ENCODE measurements at regions not wholly inside any gene's neighbourhood (a gene's known extent, or its start where the extent isn't known, plus 50 kb on each side); places are given as distances from the start of the nearest gene placed in this dataset.

DNA sequence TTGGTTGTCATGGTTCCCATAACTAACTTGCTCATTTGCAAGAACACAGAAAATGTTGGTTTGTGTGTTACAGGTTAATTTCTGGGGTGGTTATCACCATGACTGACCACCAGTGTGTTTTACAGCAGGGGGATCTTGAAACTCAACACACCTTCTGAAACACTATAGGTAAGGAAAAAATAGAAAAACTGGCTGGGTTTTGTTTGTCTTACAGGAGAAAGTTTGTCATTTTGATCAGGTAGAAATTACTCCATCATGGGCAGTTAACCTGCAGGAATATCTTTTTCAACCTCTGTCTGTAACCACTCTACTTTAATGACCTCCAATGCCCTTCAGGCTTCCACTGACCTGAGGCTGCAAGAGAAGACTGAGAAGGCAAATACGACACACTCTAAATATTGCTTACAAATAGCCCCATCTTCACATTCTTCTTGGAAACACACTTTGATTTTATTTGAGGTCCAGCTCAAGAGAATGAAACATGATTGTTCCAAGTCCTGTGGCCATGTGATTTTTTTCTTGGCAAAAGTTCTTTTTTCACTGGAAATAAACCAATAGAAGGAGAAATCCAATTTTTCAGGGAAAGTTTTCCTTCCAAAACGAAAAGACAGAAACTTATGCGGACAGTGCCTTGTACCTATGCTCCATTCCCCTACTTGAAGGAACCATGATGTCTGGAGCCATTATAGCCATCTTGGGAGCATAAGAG, 428.7 kb upstream of the SALL1 start:
- no peak for DNase-seq (ENCODE audit: low spot score)

GRCh38 chr16:51577621-51578303, 426.7 kb upstream of the SALL1 start:
- no peak for DNase-seq (ENCODE audit: low spot score)

GRCh38 chr16:51576498-51577195, 425.6 kb upstream of the SALL1 start:
- no peak for DNase-seq (ENCODE audit: low spot score)

DNA sequence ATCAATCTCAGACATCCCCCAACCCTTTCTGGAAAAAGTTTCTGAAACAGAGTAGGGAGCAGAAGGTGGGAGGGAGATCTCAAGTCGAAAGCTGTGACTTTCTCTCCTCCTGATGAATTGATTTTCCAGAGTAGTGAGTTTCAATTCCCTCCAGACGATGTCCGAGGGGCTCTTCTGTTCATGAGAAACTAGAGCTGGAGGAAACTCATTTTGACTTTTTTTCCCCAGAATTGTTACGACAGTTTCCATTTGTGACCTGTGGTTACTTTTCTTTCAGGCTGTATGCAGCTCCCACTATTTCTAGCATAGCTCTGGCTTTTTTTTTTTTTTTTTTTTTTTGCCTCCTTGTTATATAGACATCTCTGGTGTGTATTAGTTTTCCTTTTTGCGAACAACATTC, 422.1 kb upstream of the SALL1 start:
- no peak for DNase-seq (ENCODE audit: low spot score)

- DNase-seq (ENCODE audit: low spot score): no peak
These were observed 418.3 kb upstream of the SALL1 start for GRCh38 chr16:51569203-51569931.

GRCh38 chr16:51567911-51568310, 416.8 kb upstream of the SALL1 start:
- no peak for DNase-seq (ENCODE audit: low spot score)

DNA sequence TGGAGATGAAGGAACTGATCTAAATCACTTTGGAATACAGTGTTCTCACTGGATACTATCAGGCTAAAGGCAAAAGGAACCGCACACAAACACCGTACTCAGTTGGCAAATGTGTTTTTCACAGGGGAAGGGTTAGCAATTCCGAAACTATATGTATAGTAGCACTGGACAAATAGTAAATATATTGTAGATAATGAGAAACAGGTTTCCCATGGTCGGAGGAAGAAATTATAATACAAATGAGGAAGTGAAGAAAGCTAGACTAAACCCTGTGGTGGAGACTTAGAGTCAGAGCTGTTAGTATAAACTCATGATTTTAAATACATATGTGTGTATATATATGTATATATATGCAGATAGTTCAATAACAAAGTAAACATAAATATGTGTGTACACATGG, 414.1 kb upstream of the SALL1 start:
- no peak for DNase-seq (ENCODE audit: low spot score)

DNA sequence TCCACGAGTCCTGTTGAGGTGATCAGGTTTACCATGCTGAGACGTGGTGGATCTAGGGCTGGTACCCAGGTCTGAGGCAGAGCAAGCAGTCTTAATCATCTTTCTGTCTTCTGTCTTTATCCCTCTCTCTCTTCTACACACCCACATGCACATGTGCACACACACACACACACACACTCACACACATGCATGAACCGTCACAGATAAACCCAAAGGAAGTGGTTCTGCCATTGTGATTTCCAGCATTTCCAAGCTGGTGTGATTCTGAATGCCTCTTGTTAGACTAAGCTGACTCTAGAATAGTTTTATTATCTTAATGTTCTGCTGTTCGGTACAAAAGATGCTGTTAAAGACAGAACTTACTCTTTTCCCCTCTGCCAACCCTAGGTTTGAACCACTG, 411.8 kb upstream of the SALL1 start:
- DNase-seq (ENCODE audit: low spot score): no peak

- DNase-seq (ENCODE audit: low spot score): no peak
These were observed 408.8 kb upstream of the SALL1 start for GRCh38 chr16:51559901-51560300.

GRCh38 chr16:51557670-51558069, 406.6 kb upstream of the SALL1 start:
- DNase-seq (ENCODE audit: low spot score): no peak

DNA sequence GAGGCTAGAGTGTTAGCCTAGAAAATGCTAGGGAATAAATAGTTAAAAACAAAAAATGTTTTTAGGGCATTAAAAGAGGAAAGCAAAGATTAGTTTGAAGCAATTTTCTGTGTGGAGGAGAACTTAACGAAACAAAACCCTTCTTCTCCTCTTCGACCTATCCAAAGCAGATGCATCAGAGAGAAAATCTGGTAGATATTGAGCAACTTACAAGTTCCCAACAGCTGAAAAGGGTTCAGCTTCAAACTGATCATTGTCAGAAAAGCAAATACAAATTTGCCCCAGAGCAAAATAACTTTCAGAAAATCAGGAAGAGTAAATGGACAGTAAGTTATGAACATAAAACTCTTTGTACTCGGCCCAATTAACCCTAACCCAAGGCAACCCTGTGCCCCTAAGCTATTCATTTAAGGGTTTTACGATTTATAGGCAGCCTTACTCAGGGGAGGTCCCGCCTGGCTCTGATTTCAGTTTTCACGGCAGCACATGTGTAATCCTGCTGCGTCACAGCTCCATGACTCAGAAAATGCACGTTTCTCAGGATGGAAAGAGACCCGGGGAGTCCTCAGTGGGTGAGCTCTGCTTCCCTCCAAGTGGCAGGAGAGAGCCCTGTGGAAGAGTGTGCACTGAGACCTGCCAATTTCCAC, 405.7 kb upstream of the SALL1 start:
- no peak for DNase-seq (ENCODE audit: low spot score)

GRCh38 chr16:51553910-51554309, 402.8 kb upstream of the SALL1 start:
- no peak for DNase-seq (ENCODE audit: low spot score)

DNA sequence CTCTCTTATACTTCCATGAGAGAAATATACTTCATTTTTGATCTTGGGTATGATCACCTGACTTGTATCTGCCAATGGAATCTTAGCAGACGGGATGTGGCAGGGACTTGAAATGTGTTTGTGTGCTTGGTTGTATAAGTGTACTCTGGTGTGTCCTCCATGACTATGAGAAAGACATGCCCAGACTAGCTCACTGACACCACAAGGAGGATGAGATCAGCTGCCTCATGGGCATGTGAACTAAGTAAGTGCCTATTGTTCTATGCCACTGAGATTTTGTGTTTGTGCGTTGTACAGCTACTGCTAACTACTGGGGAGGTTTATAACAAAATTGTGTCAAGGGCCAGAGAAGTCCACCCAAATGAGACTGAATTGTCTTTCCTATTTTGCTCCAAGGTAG, 402.2 kb upstream of the SALL1 start:
- DNase-seq (ENCODE audit: low spot score): no peak

DNA sequence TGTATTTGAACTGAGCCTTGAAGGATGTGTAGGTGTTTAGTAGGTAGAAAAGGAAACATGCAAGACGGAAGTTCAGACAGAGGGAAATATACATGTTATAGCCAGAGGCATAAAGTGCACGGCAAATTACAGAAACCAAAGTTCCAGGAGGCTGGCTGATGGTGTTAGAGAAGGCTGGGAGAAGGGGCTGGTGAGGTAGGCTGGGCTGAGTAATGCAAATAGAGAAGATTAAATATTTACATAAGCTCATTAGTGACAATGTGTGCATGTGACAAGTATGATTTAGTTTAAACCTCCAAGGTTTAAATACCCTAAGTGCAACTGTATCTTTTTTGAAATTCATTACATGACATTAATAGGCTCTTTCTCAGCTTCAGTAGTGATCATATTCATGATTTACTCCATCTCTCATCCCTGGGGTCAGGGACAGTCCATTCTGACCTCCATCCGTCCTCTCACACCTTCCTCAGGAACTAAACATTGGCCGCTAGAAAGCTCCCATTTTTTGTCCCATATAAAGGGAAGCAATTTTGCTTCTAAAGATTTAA, 399.8 kb upstream of the SALL1 start:
- no peak for DNase-seq (ENCODE audit: low spot score)

GRCh38 chr16:51549836-51550235, 398.8 kb upstream of the SALL1 start:
- no peak for DNase-seq (ENCODE audit: low spot score)

GRCh38 chr16:51545951-51546350, 394.9 kb upstream of the SALL1 start:
- DNase-seq (ENCODE audit: low spot score): no peak

DNA sequence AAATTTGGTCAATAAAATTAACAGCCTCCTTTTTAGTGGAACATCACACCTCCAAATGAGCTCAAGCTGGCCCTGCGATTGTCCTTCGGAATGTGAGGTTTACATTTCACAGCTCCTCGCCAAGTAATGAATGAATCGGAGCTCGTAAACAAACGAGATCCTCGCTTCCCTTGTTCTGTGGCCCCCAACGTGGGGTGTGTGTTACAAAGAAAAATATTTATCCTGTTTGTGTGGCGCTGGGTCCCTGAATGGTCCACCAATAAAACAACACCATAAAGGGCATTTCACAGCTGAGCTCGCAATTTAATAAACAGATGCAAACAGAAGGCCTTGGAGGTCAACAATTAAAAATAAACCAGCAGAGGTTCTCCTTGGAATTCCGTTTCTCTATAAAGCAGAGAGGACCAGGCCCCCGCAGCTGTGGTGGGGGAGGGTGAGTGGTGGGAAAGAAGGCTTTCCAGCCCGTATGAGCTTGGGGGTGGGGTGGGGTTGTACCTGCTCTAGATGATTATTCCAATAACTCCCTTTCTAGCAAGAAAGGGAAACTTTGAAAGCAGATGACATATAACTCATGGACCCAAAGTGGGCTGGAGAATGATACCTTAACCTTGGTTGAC, 393.9 kb upstream of the SALL1 start:
- no peak for DNase-seq (ENCODE audit: low spot score)

- DNase-seq (ENCODE audit: low spot score): no peak
These were observed 392.9 kb upstream of the SALL1 start for GRCh38 chr16:51543971-51544370.

DNA sequence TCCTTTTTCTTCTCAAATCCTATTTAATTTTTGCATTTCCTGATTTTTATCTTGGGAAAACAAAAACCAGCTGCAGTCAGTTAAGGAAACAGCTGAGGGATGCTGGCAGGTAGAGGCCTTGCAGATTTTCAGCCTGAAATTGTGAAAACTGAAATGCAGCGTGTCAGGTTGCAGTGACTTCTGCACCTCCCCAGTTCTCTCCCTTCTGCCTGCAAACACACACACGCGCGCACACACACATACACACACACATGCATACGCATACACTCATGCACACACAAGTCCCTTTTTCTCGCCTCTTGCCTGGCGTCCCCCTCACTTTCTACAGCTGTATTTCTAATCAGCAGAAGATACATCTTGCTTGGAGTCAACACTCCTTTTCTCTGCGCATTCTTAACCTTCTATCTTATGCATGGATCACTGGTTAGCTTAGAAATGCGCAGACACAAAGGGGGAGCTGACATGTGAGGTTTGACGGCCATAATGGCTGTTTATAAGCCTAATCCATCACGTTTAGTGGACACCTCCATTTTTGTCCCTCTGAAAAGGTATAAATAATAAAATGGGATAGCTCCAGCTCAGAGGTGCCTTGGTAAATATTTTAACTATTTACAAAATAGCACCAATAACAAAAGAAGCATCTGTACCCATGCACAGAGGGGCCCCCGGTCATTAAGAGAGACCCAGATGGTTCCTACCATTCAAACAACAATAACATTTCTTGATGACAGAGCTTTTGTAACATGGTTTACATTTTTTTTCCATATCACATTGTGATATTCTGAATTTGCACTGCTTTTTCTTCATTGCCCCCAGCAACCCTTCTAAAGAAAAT, 392.1 kb upstream of the SALL1 start:
- DNase-seq (ENCODE audit: low spot score): no peak

GRCh38 chr16:51540259-51540658, 389.2 kb upstream of the SALL1 start:
- DNase-seq (ENCODE audit: low spot score): no peak

All from HuH-7.5 (cell line).